ENCODE measurements at regions not wholly inside any gene's neighbourhood (a gene's known extent, or its start where the extent isn't known, plus 50 kb on each side); places are given as distances from the start of the nearest gene placed in this dataset.

DNA sequence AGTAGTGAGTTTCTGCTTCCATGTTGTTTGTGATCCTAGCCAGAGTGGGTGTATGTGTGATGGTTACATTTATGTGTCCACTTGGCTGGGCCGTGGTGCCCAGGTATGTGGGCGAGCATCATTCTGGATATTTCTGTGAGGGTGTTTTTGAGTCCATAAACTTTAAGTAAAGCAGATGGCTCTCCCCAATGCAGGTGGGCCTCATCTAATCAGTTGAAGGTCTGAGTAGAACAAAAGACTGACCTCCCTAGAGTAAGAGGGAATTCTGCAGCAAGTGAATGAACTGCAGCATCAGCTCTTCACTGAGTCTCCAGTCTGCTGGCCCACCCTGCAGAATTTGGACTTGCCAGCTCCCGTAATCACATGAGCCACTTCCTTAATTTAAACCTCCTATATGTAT, 571.9 kb downstream of the ACTR3B start:
- H3K79me1 ChIP-seq (ENCODE audit: low read depth, low read length): no peaks in the 10 kb centered on the region
- WGBS, 2 donors (ENCODE audit: extremely low coverage in 2 of 2, insufficient read length in 2 of 2, insufficient replicate concordance in 1 of 2): no CpG with 5 or more reads among the region's 3 CpGs
- no peak overlapping the region for H3K18ac ChIP-seq (ENCODE audit: low read length)
- no peak overlapping the region for H3K14ac ChIP-seq (ENCODE audit: low read length)
- no peak overlapping the region for H2AK5ac ChIP-seq (ENCODE audit: low read depth, low read length)
- peaks cover 0 to 2% of the 10 kb centered on the region in 2 donors for H3K9me3 ChIP-seq (replicated peaks in 1 of 2; ENCODE audit: control insufficient read depth in 2 of 2, insufficient read depth in 1 of 2, low read depth in 1 of 2, low read length in 2 of 2)
- H2BK5ac ChIP-seq (ENCODE audit: low read length): no peak overlapping the region
- H3K4me3 ChIP-seq (ENCODE audit: low read length in 2 of 2): no peak overlapping the region
- no peak overlapping the region for H4K91ac ChIP-seq (ENCODE audit: low read depth, low read length, poor library complexity)
- no peak overlapping the region for H4K8ac ChIP-seq (ENCODE audit: low read depth, low read length)
- no peaks in the 10 kb centered on the region for H3K4me1 ChIP-seq (ENCODE audit: control insufficient read depth in 2 of 2, insufficient read depth in 1 of 2, low read depth in 1 of 2, low read length in 2 of 2)
- H3K9ac ChIP-seq (ENCODE audit: low read depth, low read length, poor library complexity): no peak overlapping the region
- H2BK15ac ChIP-seq (ENCODE audit: low read length): no peak overlapping the region
- H3K27me3 ChIP-seq (ENCODE audit: control insufficient read depth in 3 of 3, insufficient read depth in 3 of 3, low read depth in 1 of 3, low read length in 3 of 3): no peaks in the 10 kb centered on the region
- H2AFZ ChIP-seq (ENCODE audit: low read length): no peak overlapping the region
- H2BK12ac ChIP-seq (ENCODE audit: low read length): no peak overlapping the region
- H3K27ac ChIP-seq (replicated peaks; ENCODE audit: low read length): no peak overlapping the region
- DNase-seq (ENCODE audit: low spot score): no peak
- H3K23ac ChIP-seq (ENCODE audit: low read depth, low read length, poor library complexity): no peak overlapping the region
- H3K4me2 ChIP-seq (ENCODE audit: insufficient read depth, low read length, poor library complexity, severe bottlenecking): no peak overlapping the region
- no peaks in the 10 kb centered on the region for H3K36me3 ChIP-seq (replicated peaks in 1 of 2; ENCODE audit: control insufficient read depth in 2 of 2, insufficient read depth in 2 of 2, low read length in 2 of 2)
- H3K4ac ChIP-seq (ENCODE audit: low read length): no peak overlapping the region
- no peak overlapping the region for H2BK120ac ChIP-seq (ENCODE audit: low read depth, low read length)

DNA sequence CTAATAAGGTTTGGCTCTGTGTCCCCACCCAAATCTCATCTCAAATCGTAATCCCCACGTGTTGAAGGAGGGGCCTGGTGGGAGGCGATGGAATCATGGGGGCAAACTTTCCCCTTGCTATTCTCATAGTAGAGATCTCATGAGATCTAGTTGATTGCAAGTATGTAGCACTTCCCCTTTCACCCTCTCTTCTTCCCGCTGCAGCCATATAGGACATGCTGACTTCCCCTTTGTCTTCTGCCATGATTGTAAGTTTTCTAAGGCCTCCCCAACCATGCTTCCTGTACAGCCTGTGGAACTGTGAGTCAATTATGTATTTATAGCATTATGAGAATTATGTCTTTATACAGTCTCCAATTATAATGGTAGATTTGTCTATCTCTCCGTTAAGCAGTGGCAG, 594.5 kb downstream of the ACTR3B start:
- no peak overlapping the region for H2BK5ac ChIP-seq (ENCODE audit: low read length)
- WGBS, 2 donors (ENCODE audit: extremely low coverage in 2 of 2, insufficient read length in 2 of 2, insufficient replicate concordance in 1 of 2): no CpG with 5 or more reads among the region's 5 CpGs

DNA sequence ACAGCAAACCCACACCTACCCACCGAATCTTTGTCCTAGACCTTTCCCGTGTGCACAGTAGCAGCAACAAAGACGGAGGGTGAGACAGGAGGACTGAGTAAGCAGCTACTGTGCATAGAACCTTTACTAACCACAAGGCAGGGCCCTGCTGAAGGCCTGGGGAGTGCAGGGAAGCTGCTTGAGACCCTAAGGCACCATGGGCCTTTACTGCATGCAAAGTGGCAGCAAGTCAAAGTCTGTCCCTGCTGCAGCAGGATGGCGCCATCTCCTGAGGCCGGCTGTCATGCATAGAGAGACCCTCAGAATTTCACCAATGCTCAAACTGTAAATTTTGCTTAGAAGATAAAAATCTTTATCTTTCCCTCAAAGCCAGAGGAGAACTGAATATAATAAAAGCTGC, 610.5 kb downstream of the ACTR3B start:
- Histone ChIP-seq H3K79me1 (ENCODE audit: low read depth, low read length) (no peaks in the 10 kb centered on the region), H2BK15ac (ENCODE audit: low read length) (no peak overlapping the region), H3K14ac (ENCODE audit: low read length) (no peak overlapping the region), H3K4me2 (ENCODE audit: insufficient read depth, low read length, poor library complexity, severe bottlenecking) (no peak overlapping the region), H2BK12ac (ENCODE audit: low read length) (no peak overlapping the region), H3K36me3 (replicated peaks in 1 of 2; ENCODE audit: control insufficient read depth in 2 of 2, insufficient read depth in 2 of 2, low read length in 2 of 2) (no peaks in the 10 kb centered on the region), H2AFZ (ENCODE audit: low read length) (peak overlapping the region; percentile 40), H2BK120ac (ENCODE audit: low read depth, low read length) (no peak overlapping the region), H3K27ac (replicated peaks; ENCODE audit: low read length) (no peak overlapping the region), H4K8ac (ENCODE audit: low read depth, low read length) (no peak overlapping the region), H2BK5ac (ENCODE audit: low read length) (no peak overlapping the region), H3K23ac (ENCODE audit: low read depth, low read length, poor library complexity) (no peak overlapping the region), H3K9me3 (replicated peaks in 1 of 2; ENCODE audit: control insufficient read depth in 2 of 2, insufficient read depth in 1 of 2, low read depth in 1 of 2, low read length in 2 of 2) (peaks cover 0 to 2% of the 10 kb centered on the region in 2 donors), H3K4ac (ENCODE audit: low read length) (no peak overlapping the region), H3K4me3 (ENCODE audit: low read length in 2 of 2) (no peak overlapping the region), H3K4me1 (ENCODE audit: control insufficient read depth in 2 of 2, insufficient read depth in 1 of 2, low read depth in 1 of 2, low read length in 2 of 2) (peaks cover 0 to 1% of the 10 kb centered on the region in 2 donors), H2AK5ac (ENCODE audit: low read depth, low read length) (no peak overlapping the region), H3K18ac (ENCODE audit: low read length) (no peak overlapping the region), H4K91ac (ENCODE audit: low read depth, low read length, poor library complexity) (no peak overlapping the region), H3K27me3 (ENCODE audit: control insufficient read depth in 3 of 3, insufficient read depth in 3 of 3, low read depth in 1 of 3, low read length in 3 of 3) (no peaks in the 10 kb centered on the region), H3K9ac (ENCODE audit: low read depth, low read length, poor library complexity) (no peak overlapping the region)
- no peak for DNase-seq (ENCODE audit: low spot score)
- WGBS, 2 donors (ENCODE audit: extremely low coverage in 2 of 2, insufficient read length in 2 of 2, insufficient replicate concordance in 1 of 2): no CpG with 5 or more reads among the region's 5 CpGs

More for the DNA sequence above, 594.5 kb downstream of the ACTR3B start:
- Histone ChIP-seq H2AFZ (ENCODE audit: low read length) (no peak overlapping the region), H3K4me3 (ENCODE audit: low read length in 2 of 2) (no peak overlapping the region), H4K91ac (ENCODE audit: low read depth, low read length, poor library complexity) (no peak overlapping the region), H3K18ac (ENCODE audit: low read length) (no peak overlapping the region), H3K14ac (ENCODE audit: low read length) (no peak overlapping the region), H3K4me1 (ENCODE audit: control insufficient read depth in 2 of 2, insufficient read depth in 1 of 2, low read depth in 1 of 2, low read length in 2 of 2) (no peaks in the 10 kb centered on the region), H2BK15ac (ENCODE audit: low read length) (no peak overlapping the region), H2BK120ac (ENCODE audit: low read depth, low read length) (no peak overlapping the region), H3K79me1 (ENCODE audit: low read depth, low read length) (no peaks in the 10 kb centered on the region), H3K9me3 (replicated peaks in 1 of 2; ENCODE audit: control insufficient read depth in 2 of 2, insufficient read depth in 1 of 2, low read depth in 1 of 2, low read length in 2 of 2) (no peaks in the 10 kb centered on the region), H3K36me3 (replicated peaks in 1 of 2; ENCODE audit: control insufficient read depth in 2 of 2, insufficient read depth in 2 of 2, low read length in 2 of 2) (no peaks in the 10 kb centered on the region), H2AK5ac (ENCODE audit: low read depth, low read length) (no peak overlapping the region), H2BK12ac (ENCODE audit: low read length) (no peak overlapping the region), H4K8ac (ENCODE audit: low read depth, low read length) (no peak overlapping the region), H3K9ac (ENCODE audit: low read depth, low read length, poor library complexity) (no peak overlapping the region), H3K4ac (ENCODE audit: low read length) (no peak overlapping the region), H3K4me2 (ENCODE audit: insufficient read depth, low read length, poor library complexity, severe bottlenecking) (no peak overlapping the region), H3K23ac (ENCODE audit: low read depth, low read length, poor library complexity) (no peak overlapping the region), H3K27me3 (ENCODE audit: control insufficient read depth in 3 of 3, insufficient read depth in 3 of 3, low read depth in 1 of 3, low read length in 3 of 3) (peaks cover 0 to 4% (median 0%) of the 10 kb centered on the region in 3 experiments), H3K27ac (replicated peaks; ENCODE audit: low read length) (no peak overlapping the region)
- DNase-seq (ENCODE audit: low spot score): no peak

DNA sequence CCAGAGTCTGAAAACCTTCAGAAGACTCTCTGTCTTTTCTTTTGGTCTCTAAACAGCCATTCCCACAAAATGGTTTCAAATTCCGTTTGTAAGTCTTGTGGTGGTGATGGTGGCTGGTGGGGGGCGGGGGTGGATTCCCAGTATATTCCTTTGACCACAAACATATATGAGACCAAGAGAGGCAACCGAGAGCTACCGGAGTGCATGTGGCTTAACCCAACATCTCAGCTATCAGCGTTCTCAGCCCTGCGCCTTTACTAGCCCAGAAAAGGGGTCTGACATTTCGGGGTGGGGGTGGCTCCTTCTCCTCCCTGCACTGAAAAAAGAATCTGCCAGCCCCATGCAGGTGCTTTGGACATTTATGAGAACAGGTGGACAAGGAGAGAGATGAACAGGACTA, 621.1 kb downstream of the ACTR3B start:
- Histone ChIP-seq H2BK5ac (ENCODE audit: low read length) (no peak overlapping the region), H3K23ac (ENCODE audit: low read depth, low read length, poor library complexity) (no peak overlapping the region), H3K27me3 (ENCODE audit: control insufficient read depth in 3 of 3, insufficient read depth in 3 of 3, low read depth in 1 of 3, low read length in 3 of 3) (no peaks in the 10 kb centered on the region), H3K14ac (ENCODE audit: low read length) (no peak overlapping the region), H4K91ac (ENCODE audit: low read depth, low read length, poor library complexity) (no peak overlapping the region), H3K79me1 (ENCODE audit: low read depth, low read length) (no peaks in the 10 kb centered on the region), H2AK5ac (ENCODE audit: low read depth, low read length) (no peak overlapping the region), H2BK12ac (ENCODE audit: low read length) (no peak overlapping the region), H3K9me3 (replicated peaks in 1 of 2; ENCODE audit: control insufficient read depth in 2 of 2, insufficient read depth in 1 of 2, low read depth in 1 of 2, low read length in 2 of 2) (no peaks in the 10 kb centered on the region), H3K18ac (ENCODE audit: low read length) (no peak overlapping the region), H3K4me1 (ENCODE audit: control insufficient read depth in 2 of 2, insufficient read depth in 1 of 2, low read depth in 1 of 2, low read length in 2 of 2) (no peaks in the 10 kb centered on the region), H2AFZ (ENCODE audit: low read length) (no peak overlapping the region), H3K9ac (ENCODE audit: low read depth, low read length, poor library complexity) (no peak overlapping the region), H3K27ac (replicated peaks; ENCODE audit: low read length) (no peak overlapping the region), H3K4ac (ENCODE audit: low read length) (no peak overlapping the region), H3K4me3 (ENCODE audit: low read length in 2 of 2) (no peak overlapping the region), H2BK15ac (ENCODE audit: low read length) (no peak overlapping the region), H4K8ac (ENCODE audit: low read depth, low read length) (no peak overlapping the region), H3K4me2 (ENCODE audit: insufficient read depth, low read length, poor library complexity, severe bottlenecking) (no peak overlapping the region), H3K36me3 (replicated peaks in 1 of 2; ENCODE audit: control insufficient read depth in 2 of 2, insufficient read depth in 2 of 2, low read length in 2 of 2) (no peaks in the 10 kb centered on the region), H2BK120ac (ENCODE audit: low read depth, low read length) (no peak overlapping the region)
- WGBS, 2 donors (ENCODE audit: extremely low coverage in 2 of 2, insufficient read length in 2 of 2, insufficient replicate concordance in 1 of 2): no CpG with 5 or more reads among the region's 7 CpGs
- no peak for DNase-seq (ENCODE audit: low spot score)

All from neuronal stem cell (in vitro differentiated cells).